K562 (cell line): ENCODE measurements at regions not wholly inside any gene's neighbourhood (a gene's known extent, or its start where the extent isn't known, plus 50 kb on each side); places are given as distances from the start of the nearest gene placed in this dataset.

Experiments used
- ATAC-seq: fragments of 200-7000 bp; cut with Tn5 transposase; 3 replicates; pipeline ENCODE4 v1.9.1; 2020; ENCODE audit warnings: moderate library complexity
- BruUV-seq: library from RNA; stranded (reverse); fragments of 400-500 nt; replicated peaks from 2 replicates; lab custom pipeline; 2021; lab: Mats Ljungman, UMichigan
- CTCF ChIA-PET: fragments of 300-600 bp; formaldehyde crosslinking; extraction: SDS; loops from one replicate; lab custom pipeline; 2021; ENCODE audit warnings: low intra/inter-chr PET ratio; lab: Yijun Ruan, JAX
- POLR2A ChIA-PET: fragments of 300-600, 350-650 bp; sonication (Branson Sonifier 250); formaldehyde crosslinking; extraction: SDS; loops from one replicate; lab custom pipeline; 2021; ENCODE audit warnings: antibody characterized with exemption, inconsistent platforms; lab: Yijun Ruan, JAX
- DNase-seq, 4 experiments: peaks; one replicate each; pipeline versions ENCODE4 v3.0.0 to v3.0.0-alpha.2; 2011 to 2018; ENCODE audit warnings: low spot score in 3 of 4, mixed read lengths in 3 of 4; ENCODE audit errors: extremely low read depth in 1 of 4
- FAIRE-seq: peaks from 2 replicates; lab custom pipeline; 2011; peaks lifted over from hg19 to GRCh38; lab: Jason Lieb, UNC
- H2AFZ ChIP-seq: 2 replicates; pipeline ENCODE4 v1.6.0; 2011; ENCODE audit warnings: low read depth, low read length, control low read depth, inconsistent platforms
- H3K27ac ChIP-seq: fragments of 200-600 bp; 3 replicates; pipeline ENCODE4 v1.8.0; 2011; ENCODE audit warnings: low read depth, mild to moderate bottlenecking, control low read depth, inconsistent platforms, low read length, moderate library complexity, mixed read lengths; ENCODE audit errors: extremely low read depth
- H3K27me3 ChIP-seq, 2 experiments: fragments of 300-600 bp in 1 of 2; 2 replicates in 1 of 2; 3 replicates in 1 of 2; pipeline versions ENCODE4 v1.6.0 to v1.8.0; 2011; ENCODE audit warnings: inconsistent platforms in 2 of 2, low read length in 2 of 2, mild to moderate bottlenecking in 1 of 2, mixed read lengths in 1 of 2, moderate library complexity in 1 of 2; ENCODE audit not compliant: control insufficient read depth in 2 of 2, insufficient read depth in 2 of 2
- H3K36me3 ChIP-seq: fragments of 300-600 bp; 3 replicates; pipeline ENCODE4 v1.8.0; 2011; ENCODE audit warnings: mild to moderate bottlenecking, low read length, inconsistent platforms; ENCODE audit not compliant: control insufficient read depth, insufficient read depth
- H3K4me1 ChIP-seq, 2 experiments: fragments of 200-600 bp in 1 of 2; replicated peaks in 1 of 2; 2 replicates in 1 of 2; 3 replicates in 1 of 2; pipeline versions ENCODE4 v1.5.1 to v1.8.0; 2011; ENCODE audit warnings: inconsistent platforms in 2 of 2, low read length in 2 of 2, mild to moderate bottlenecking in 1 of 2, mixed read lengths in 1 of 2, moderate library complexity in 1 of 2; ENCODE audit not compliant: control insufficient read depth in 2 of 2, insufficient read depth in 2 of 2
- H3K4me2 ChIP-seq: 2 replicates; pipeline ENCODE4 v1.6.1; 2011; ENCODE audit warnings: low read length, control low read depth, inconsistent platforms, mixed read lengths; ENCODE audit not compliant: insufficient read depth
- H3K4me3 ChIP-seq: fragments of 200-600 bp; sonication (generic), shearing (Covaris generic); 2 replicates; pipeline ENCODE4 v1.5.1; 2016; ENCODE audit warnings: control low read depth, inconsistent platforms
- H3K79me2 ChIP-seq: fragments of 200-600 bp; 3 replicates; pipeline ENCODE4 v1.8.0; 2011; ENCODE audit warnings: low read length, inconsistent platforms; ENCODE audit not compliant: control insufficient read depth, insufficient read depth
- H3K9ac ChIP-seq, 2 experiments: 2 replicates each; pipeline versions ENCODE4 v1.6.0 to v1.6.1; 2011; ENCODE audit warnings: low read depth in 2 of 2, low read length in 2 of 2, control low read depth in 1 of 2, inconsistent platforms in 1 of 2, mild to moderate bottlenecking in 1 of 2, mixed read lengths in 1 of 2; ENCODE audit not compliant: insufficient read depth in 1 of 2
- H3K9me1 ChIP-seq: one replicate; pipeline ENCODE4 v1.6.0; 2011; ENCODE audit warnings: inconsistent platforms, mild to moderate bottlenecking, low read length, moderate library complexity; ENCODE audit not compliant: control insufficient read depth, insufficient read depth
- H3K9me3 ChIP-seq: replicated peaks from 2 replicates; pipeline ENCODE4 v1.5.1; 2011; ENCODE audit warnings: low read depth, low read length, inconsistent platforms; ENCODE audit not compliant: control insufficient read depth, insufficient read depth
- H4K20me1 ChIP-seq: replicated peaks from 2 replicates; pipeline ENCODE4 v1.6.1; 2011; ENCODE audit warnings: low read length, inconsistent platforms, mixed read lengths; ENCODE audit not compliant: control insufficient read depth, insufficient read depth
- CBFA2T3 ChIP-seq: fragments of 450-650 bp; IDR thresholded peaks from 2 replicates; pipeline ENCODE4 v1.6.1; 2017
- ELF2 ChIP-seq: fragments of 250-450 bp; sonication (Bioruptor Pico); IDR thresholded peaks from 2 replicates; pipeline ENCODE4 v1.5.0; 2021; ENCODE audit warnings: mild to moderate bottlenecking
- ETV5 ChIP-seq: sonication (generic); formaldehyde crosslinking; IDR thresholded peaks from 2 replicates; pipeline ENCODE4 v1.4.0; 2020; ENCODE audit warnings: low read depth, mild to moderate bottlenecking, missing genetic modification reagents
- GATA2 ChIP-seq: sonication (generic); formaldehyde crosslinking; IDR thresholded peaks from 2 replicates; pipeline ENCODE4 v1.4.0; 2020; ENCODE audit warnings: mild to moderate bottlenecking, missing genetic modification reagents
- GTF3C2 ChIP-seq: IDR thresholded peaks from 3 replicates; pipeline ENCODE4 v1.6.1; 2011; ENCODE audit warnings: borderline replicate concordance, mild to moderate bottlenecking, moderate library complexity; ENCODE audit not compliant: insufficient read length; ENCODE audit errors: extremely low read depth
- MEIS2 ChIP-seq: fragments of 450-650 bp; IDR thresholded peaks from 2 replicates; pipeline ENCODE4 v1.6.1; 2014; ENCODE audit warnings: mild to moderate bottlenecking; ENCODE audit not compliant: partially characterized antibody
- NCOA6 ChIP-seq: fragments of 450-650 bp; IDR thresholded peaks from 2 replicates; pipeline ENCODE4 v1.6.1; 2017; ENCODE audit warnings: mild to moderate bottlenecking
- NFXL1 ChIP-seq: fragments of 450-650 bp; formaldehyde crosslinking; IDR thresholded peaks from 2 replicates; pipeline ENCODE4 v1.4.0; 2021; ENCODE audit warnings: mild to moderate bottlenecking
- RBBP5 ChIP-seq: fragments of 200-600 bp; sonication (generic); IDR thresholded peaks from 2 replicates; pipeline ENCODE4 v1.6.1; 2012; ENCODE audit warnings: borderline replicate concordance, mild to moderate bottlenecking, low read length, control low read depth, inconsistent platforms; ENCODE audit not compliant: insufficient read depth, poor library complexity, severe bottlenecking
- RCOR1 ChIP-seq, 2 experiments: IDR thresholded peaks; 2 replicates each; pipeline ENCODE4 v1.6.1; 2012; ENCODE audit warnings: low read depth in 2 of 2, low read length in 2 of 2, borderline replicate concordance in 1 of 2, improper control_type of control experiment in 1 of 2
- ZNF75A ChIP-seq: fragments of 450-650 bp; formaldehyde crosslinking; IDR thresholded peaks from 2 replicates; pipeline ENCODE4 v1.4.0; 2020; ENCODE audit warnings: mild to moderate bottlenecking
- whole genome bisulfite sequencing: fragments of 100-300 bp; shearing (Covaris generic); methylation state at CpG from one replicate; pipeline ENCODE4 v1.1.6; 2016; ENCODE audit warnings: low coverage, mixed read lengths; ENCODE audit not compliant: insufficient coverage; ENCODE audit errors: missing lambda C conversion rate; 5-methylcytosine and 5-hydroxymethylcytosine counted together
- in situ Hi-C: fragments of 300-500 bp; cut with MboI; formaldehyde crosslinking; loops from 4 replicates; pipeline ENCODE4 v1.15.0; 2018; ENCODE audit warnings: inconsistent platforms, mixed read lengths
- intact Hi-C: fragments of 100-400 bp; cut with micrococcal nuclease; formaldehyde crosslinking; loops from 2 replicates; pipeline ENCODE4 v1.14.2; 2022

GRCh38 chr1:43107664-43108063, 64.4 kb downstream of the EBNA1BP2 start (continued):
- TF ChIP-seq ELF2 (CRISPR knock-in tag) (no peak), NCOA6 (no peak), MEIS2 (no peak)

- ChIA-PET CTCF (no interaction called here), POLR2A (no interaction called here)
- Histone ChIP-seq H4K20me1 (no peaks in the 10 kb centered on the region), H3K9me3 (0 out of 2 replicates have a peak, but pooled peaks cover 2% of the 10 kb centered on the region), H3K27ac (no peak overlapping the region), H3K9me1 (no peaks in the 10 kb centered on the region), H3K27me3 (peaks cover 0 to 17% of the 10 kb centered on the region in 2 experiments; a peak in 2 of 5 replicates), H2AFZ (no peak overlapping the region), H3K4me3 (no peak overlapping the region), H3K36me3 (no peaks in the 10 kb centered on the region), H3K4me1 (0 out of 5 replicates have a peak, but pooled peaks cover 0 to 4% of the 10 kb centered on the region in 2 experiments), H3K79me2 (no peaks in the 10 kb centered on the region), H3K9ac (no peak overlapping the region), H3K4me2 (no peak overlapping the region)
- in situ Hi-C loops (no loop called here), intact Hi-C loops (no loop called here)
- no peak for FAIRE-seq
- TF ChIP-seq GTF3C2 (no peak), NFXL1 (no peak), ETV5 (CRISPR knock-in tag) (no peak), RBBP5 (no peak), GATA2 (CRISPR knock-in tag) (no peak), ZNF75A (CRISPR knock-in tag) (peak; percentile 90), CBFA2T3 (peak; percentile 19; the same call in 1 of the 2 replicates), RCOR1 (IDR thresholded peaks at IDR 0.05; ENCODE audit: borderline replicate concordance in 1 of 2, low read depth in 2 of 2, low read length in 2 of 2) (no peak)
- 14% methylated on average over 3 of the region's 3 CpGs for WGBS
- DNase-seq = no peak
- ATAC-seq = no peak
- no TSS peak for BruUV-seq
Measured at GRCh38 chr1:43104027-43104763, 67.9 kb downstream of the EBNA1BP2 start.
